Lung (tissue), 11 donors: ENCODE measurements at regions not wholly inside any gene's neighbourhood (a gene's known extent, or its start where the extent isn't known, plus 50 kb on each side); places are given as distances from the start of the nearest gene placed in this dataset.

Experiments used
- ATAC-seq: fragments of 200-7000 bp; cut with Tn5 transposase; one replicate; pipeline ENCODE4 v1.9.1; 2020; ENCODE audit warnings: moderate number of reproducible peaks; ENCODE audit not compliant: insufficient read depth, low FRiP score
- DNase-seq, 3 donors: peaks; one replicate each; pipeline ENCODE4 v3.0.0-alpha.2; 2013 to 2017
- H3K27ac ChIP-seq, 2 donors: one replicate each; pipeline ENCODE4 v1.5.1; 2013; ENCODE audit warnings: mild to moderate bottlenecking in 2 of 2, moderate library complexity in 2 of 2, control low read depth in 1 of 2, inconsistent platforms in 1 of 2, low read depth in 1 of 2, low read length in 1 of 2
- H3K27me3 ChIP-seq, 3 donors: one replicate each; pipeline ENCODE4 v1.5.1; 2013; ENCODE audit warnings: low read length in 2 of 3; ENCODE audit not compliant: control insufficient read depth in 3 of 3, insufficient read depth in 3 of 3
- H3K36me3 ChIP-seq, 4 donors: one replicate each; pipeline ENCODE4 v1.5.1; 2013; ENCODE audit warnings: low read length in 4 of 4, mild to moderate bottlenecking in 1 of 4, moderate library complexity in 1 of 4; ENCODE audit not compliant: control insufficient read depth in 4 of 4, insufficient read depth in 4 of 4
- H3K4me1 ChIP-seq, 5 donors: one replicate each; pipeline ENCODE4 v1.5.1; 2013; ENCODE audit warnings: low read length in 5 of 5, mild to moderate bottlenecking in 2 of 5, moderate library complexity in 1 of 5; ENCODE audit not compliant: control insufficient read depth in 5 of 5, insufficient read depth in 5 of 5
- H3K4me3 ChIP-seq: one replicate; pipeline ENCODE4 v1.5.1; 2013; ENCODE audit warnings: mild to moderate bottlenecking, control low read depth, moderate library complexity
- H3K9ac ChIP-seq, 2 donors: one replicate each; pipeline ENCODE4 v1.5.1; 2013; ENCODE audit warnings: low read length in 2 of 2, control low read depth in 1 of 2; ENCODE audit not compliant: insufficient read depth in 1 of 2
- H3K9me3 ChIP-seq, 4 donors: one replicate each; pipeline ENCODE4 v1.5.1; 2013; ENCODE audit warnings: low read length in 3 of 4, mild to moderate bottlenecking in 1 of 4, moderate library complexity in 1 of 4; ENCODE audit not compliant: control insufficient read depth in 4 of 4, insufficient read depth in 3 of 4
- WGBS, 2 donors: extraction: QIAGEN DNeasy Blood & Tissue Kit; methylation state at CpG; one replicate each; pipeline ENCODE4 v1.1.7; 2013; 5-methylcytosine and 5-hydroxymethylcytosine counted together
- TF ChIP-seq, protein P1 (sequence below): IDR thresholded peaks from 2 replicates; pipeline ENCODE4 v1.5.1; 2012; ENCODE audit warnings: mild to moderate bottlenecking; ENCODE audit errors: control extremely low read depth, extremely low read depth
- donor health status: control.
- donor health status: control.
- donor health status: Bipolar disorder and iron deficiency.
- donor health status: healthy.
- donor health status: DM: yes; HTN: yes; CAD: no.

DNA sequence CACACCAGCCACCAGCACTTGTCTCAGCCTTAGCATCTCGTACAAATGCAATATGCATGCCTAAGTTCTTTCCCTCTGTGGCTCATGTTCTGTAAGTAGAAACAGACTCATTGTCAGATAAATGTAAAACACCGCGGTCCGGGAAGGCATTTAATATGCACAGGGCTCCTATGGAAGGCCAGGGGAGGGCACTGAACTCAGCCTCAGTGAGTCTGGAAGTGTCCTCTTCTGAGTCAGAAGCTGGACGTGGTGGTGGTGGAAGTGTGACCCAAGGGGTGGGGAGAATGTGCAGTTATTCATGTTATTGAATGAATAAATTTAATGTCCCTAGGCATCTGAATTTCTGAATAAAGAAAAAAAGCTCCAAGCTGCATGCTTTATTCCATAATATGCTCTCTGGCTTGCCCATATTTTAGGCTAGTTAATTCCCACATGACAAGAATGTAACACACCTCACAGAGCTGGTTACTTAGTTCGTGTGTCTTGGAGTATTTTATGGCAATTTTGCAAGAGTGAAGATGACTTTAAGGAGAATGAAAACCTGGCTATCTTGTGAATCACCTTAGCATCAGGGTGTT lies 193.1 kb upstream of the GATB start:
- Histone ChIP-seq H3K4me3 (no peak overlapping the region), H3K27me3 (no peaks in the 10 kb centered on the region), H3K36me3 (no peaks in the 10 kb centered on the region), H3K9ac (no peak overlapping the region), H3K27ac (no peak overlapping the region), H3K9me3 (peaks cover 0 to 2% (median 0%) of the 10 kb centered on the region in 4 donors), H3K4me1 (no peaks in the 10 kb centered on the region)
- no peak for ATAC-seq
- TF ChIP-seq, protein P1, sequence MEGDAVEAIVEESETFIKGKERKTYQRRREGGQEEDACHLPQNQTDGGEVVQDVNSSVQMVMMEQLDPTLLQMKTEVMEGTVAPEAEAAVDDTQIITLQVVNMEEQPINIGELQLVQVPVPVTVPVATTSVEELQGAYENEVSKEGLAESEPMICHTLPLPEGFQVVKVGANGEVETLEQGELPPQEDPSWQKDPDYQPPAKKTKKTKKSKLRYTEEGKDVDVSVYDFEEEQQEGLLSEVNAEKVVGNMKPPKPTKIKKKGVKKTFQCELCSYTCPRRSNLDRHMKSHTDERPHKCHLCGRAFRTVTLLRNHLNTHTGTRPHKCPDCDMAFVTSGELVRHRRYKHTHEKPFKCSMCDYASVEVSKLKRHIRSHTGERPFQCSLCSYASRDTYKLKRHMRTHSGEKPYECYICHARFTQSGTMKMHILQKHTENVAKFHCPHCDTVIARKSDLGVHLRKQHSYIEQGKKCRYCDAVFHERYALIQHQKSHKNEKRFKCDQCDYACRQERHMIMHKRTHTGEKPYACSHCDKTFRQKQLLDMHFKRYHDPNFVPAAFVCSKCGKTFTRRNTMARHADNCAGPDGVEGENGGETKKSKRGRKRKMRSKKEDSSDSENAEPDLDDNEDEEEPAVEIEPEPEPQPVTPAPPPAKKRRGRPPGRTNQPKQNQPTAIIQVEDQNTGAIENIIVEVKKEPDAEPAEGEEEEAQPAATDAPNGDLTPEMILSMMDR: no peak
- WGBS, 2 donors: 76 to 87% methylated on average over 6 of the region's 6 CpGs
- no peak for DNase-seq

DNA sequence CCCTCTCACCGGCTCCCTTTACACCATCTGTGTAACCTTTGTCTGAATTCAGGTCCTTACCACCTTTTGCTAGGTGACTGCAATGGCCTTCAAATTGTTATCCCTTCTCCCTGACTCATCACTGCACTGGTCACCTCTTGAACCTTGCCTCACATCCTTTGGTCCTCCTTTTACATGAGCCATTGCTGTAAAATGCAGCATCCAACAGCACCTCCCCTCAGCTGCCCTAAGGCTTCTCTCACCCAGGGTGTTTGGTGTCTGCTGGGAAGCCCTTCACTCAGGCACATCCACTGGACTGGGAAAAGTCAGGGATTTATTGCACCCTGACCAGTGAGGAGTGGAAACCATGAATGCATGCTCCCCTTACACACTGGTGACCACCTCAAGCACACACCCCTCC lies 192.5 kb upstream of the GATB start:
- H3K36me3 ChIP-seq: no peaks in the 10 kb centered on the region
- H3K9ac ChIP-seq: no peak overlapping the region
- TF ChIP-seq, protein P1: no peak
- H3K27ac ChIP-seq: no peak overlapping the region
- no peaks in the 10 kb centered on the region for H3K27me3 ChIP-seq
- H3K4me1 ChIP-seq: no peaks in the 10 kb centered on the region
- H3K9me3 ChIP-seq: peaks cover 0 to 2% (median 0%) of the 10 kb centered on the region in 4 donors
- ATAC-seq (no peak), DNase-seq (no peak)
- WGBS, 2 donors: 82 to 90% methylated on average over 1 of the region's 1 CpG
- no peak overlapping the region for H3K4me3 ChIP-seq

DNA sequence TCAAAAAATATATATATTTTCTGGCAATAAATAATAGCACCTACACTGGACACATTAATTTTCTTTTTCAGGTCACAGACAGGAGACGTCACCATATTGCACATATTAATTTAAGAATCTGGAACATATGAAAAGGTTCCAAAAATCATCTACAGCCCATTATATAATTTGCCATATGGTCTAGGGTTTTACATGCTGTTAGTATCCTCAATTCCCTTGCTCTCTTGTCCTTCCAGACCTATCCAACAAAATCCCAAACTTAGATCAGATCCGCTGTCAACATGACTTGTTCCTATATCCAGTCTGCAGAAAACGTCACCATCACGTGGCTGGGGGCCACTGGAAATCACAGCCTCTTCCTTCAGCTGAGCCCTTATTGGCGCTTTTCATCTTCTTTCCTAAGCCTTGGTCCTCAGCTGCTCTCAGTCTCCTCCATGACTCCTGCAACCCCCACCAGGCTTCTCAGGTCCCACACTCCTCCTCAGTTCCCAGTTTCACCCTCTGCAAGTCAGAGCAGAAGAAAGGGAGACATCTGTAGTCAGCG lies 192.0 kb upstream of the GATB start:
- TF ChIP-seq, protein P1: no peak
- Histone ChIP-seq H3K4me3 (no peak overlapping the region), H3K4me1 (no peaks in the 10 kb centered on the region), H3K9ac (no peak overlapping the region), H3K27me3 (no peaks in the 10 kb centered on the region), H3K36me3 (no peaks in the 10 kb centered on the region), H3K27ac (no peak overlapping the region), H3K9me3 (peaks cover 0 to 2% (median 0%) of the 10 kb centered on the region in 4 donors)
- DNase-seq (no peak), ATAC-seq (no peak)
- WGBS, 2 donors: 88% methylated on average over 6 of the region's 6 CpGs

DNA sequence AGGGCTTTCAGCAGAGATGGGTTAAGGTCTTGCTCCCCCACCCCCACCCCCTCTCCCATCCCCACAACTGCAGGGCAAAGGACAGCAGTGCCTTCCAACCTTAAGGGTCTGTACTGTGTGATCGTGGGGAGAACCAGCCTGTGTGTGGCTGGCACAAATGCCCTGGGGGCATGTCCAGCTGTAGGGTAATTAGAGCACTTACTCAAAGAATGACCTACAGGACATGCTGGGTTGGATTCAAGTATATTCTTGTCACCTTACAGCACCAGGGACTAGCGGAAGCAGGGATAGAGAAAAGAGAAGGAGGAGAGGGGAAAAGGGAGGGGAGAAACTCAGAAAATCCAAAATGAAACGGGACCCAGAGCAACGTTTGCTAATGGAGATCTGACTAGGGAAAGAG lies 191.3 kb upstream of the GATB start:
- ATAC-seq (no peak), DNase-seq (no peak)
- Histone ChIP-seq H3K4me1 (no peaks in the 10 kb centered on the region), H3K9me3 (peaks cover 0 to 4% (median 2%) of the 10 kb centered on the region in 4 donors), H3K4me3 (no peak overlapping the region), H3K27ac (no peak overlapping the region), H3K36me3 (no peaks in the 10 kb centered on the region), H3K9ac (no peak overlapping the region), H3K27me3 (no peaks in the 10 kb centered on the region)
- 69 to 79% methylated on average over 4 of the region's 4 CpGs for WGBS, 2 donors
- TF ChIP-seq, protein P1: no peak
